ENCODE measurements at regions not wholly inside any gene's neighbourhood (a gene's known extent, or its start where the extent isn't known, plus 50 kb on each side); places are given as distances from the start of the nearest gene placed in this dataset.

GRCh38 chr10:93198401-93199131 lies 124.9 kb downstream of the CYP26A1 start (continued):
- TF ChIP-seq, protein P1, sequence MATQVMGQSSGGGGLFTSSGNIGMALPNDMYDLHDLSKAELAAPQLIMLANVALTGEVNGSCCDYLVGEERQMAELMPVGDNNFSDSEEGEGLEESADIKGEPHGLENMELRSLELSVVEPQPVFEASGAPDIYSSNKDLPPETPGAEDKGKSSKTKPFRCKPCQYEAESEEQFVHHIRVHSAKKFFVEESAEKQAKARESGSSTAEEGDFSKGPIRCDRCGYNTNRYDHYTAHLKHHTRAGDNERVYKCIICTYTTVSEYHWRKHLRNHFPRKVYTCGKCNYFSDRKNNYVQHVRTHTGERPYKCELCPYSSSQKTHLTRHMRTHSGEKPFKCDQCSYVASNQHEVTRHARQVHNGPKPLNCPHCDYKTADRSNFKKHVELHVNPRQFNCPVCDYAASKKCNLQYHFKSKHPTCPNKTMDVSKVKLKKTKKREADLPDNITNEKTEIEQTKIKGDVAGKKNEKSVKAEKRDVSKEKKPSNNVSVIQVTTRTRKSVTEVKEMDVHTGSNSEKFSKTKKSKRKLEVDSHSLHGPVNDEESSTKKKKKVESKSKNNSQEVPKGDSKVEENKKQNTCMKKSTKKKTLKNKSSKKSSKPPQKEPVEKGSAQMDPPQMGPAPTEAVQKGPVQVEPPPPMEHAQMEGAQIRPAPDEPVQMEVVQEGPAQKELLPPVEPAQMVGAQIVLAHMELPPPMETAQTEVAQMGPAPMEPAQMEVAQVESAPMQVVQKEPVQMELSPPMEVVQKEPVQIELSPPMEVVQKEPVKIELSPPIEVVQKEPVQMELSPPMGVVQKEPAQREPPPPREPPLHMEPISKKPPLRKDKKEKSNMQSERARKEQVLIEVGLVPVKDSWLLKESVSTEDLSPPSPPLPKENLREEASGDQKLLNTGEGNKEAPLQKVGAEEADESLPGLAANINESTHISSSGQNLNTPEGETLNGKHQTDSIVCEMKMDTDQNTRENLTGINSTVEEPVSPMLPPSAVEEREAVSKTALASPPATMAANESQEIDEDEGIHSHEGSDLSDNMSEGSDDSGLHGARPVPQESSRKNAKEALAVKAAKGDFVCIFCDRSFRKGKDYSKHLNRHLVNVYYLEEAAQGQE (IDR thresholded peaks at IDR 0.05; ENCODE audit: low read depth, low read length), result no peak
- TF ChIP-seq, protein P2, sequence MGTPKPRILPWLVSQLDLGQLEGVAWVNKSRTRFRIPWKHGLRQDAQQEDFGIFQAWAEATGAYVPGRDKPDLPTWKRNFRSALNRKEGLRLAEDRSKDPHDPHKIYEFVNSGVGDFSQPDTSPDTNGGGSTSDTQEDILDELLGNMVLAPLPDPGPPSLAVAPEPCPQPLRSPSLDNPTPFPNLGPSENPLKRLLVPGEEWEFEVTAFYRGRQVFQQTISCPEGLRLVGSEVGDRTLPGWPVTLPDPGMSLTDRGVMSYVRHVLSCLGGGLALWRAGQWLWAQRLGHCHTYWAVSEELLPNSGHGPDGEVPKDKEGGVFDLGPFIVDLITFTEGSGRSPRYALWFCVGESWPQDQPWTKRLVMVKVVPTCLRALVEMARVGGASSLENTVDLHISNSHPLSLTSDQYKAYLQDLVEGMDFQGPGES (IDR thresholded peaks at IDR 0.05; ENCODE audit: low read depth, low read length), result no peak
- TF ChIP-seq EP300 (IDR thresholded peaks at IDR 0.05; ENCODE audit: borderline replicate concordance in 1 of 2, low read depth in 1 of 2, low read length in 1 of 2) (no peak), FOXM1 (IDR thresholded peaks at IDR 0.05; ENCODE audit: low read depth) (no peak), EZH2phosphoT487 (IDR thresholded peaks at IDR 0.05; ENCODE audit: borderline replicate concordance, low read depth) (no peak), ELF1 (IDR thresholded peaks at IDR 0.05) (no peak)
- TF ChIP-seq, protein P3, sequence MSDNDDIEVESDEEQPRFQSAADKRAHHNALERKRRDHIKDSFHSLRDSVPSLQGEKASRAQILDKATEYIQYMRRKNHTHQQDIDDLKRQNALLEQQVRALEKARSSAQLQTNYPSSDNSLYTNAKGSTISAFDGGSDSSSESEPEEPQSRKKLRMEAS (IDR thresholded peaks at IDR 0.05; ENCODE audit: low read depth), result no peak

GRCh38 chr10:93199191-93199751 lies 125.6 kb downstream of the CYP26A1 start:
- no peaks in the 10 kb centered on the region for H3K9me3 ChIP-seq
- H3K4me2 ChIP-seq, result no peak overlapping the region
- no peaks in the 10 kb centered on the region for H3K36me3 ChIP-seq (replicated peaks in 1 of 2; ENCODE audit: control insufficient read depth in 1 of 2, insufficient read depth in 2 of 2, low read length in 1 of 2)
- peaks cover 0 to 6% of the 10 kb centered on the region in 2 experiments; a peak in 1 of 4 replicates for H3K4me1 ChIP-seq (ENCODE audit: control insufficient read depth in 1 of 2, insufficient read depth in 2 of 2, low read depth in 1 of 2, low read length in 1 of 2)
- no peak overlapping the region for H3K4me3 ChIP-seq (ENCODE audit: low read depth in 2 of 2, low read length in 1 of 2)
- WGBS (ENCODE audit: low lambda C conversion rate), result 50% methylated on average over 11 of the region's 11 CpGs
- no peak for DNase-seq
- H2AFZ ChIP-seq (ENCODE audit: low read depth), result peak overlapping the region; percentile 1; the same call in 1 of the 2 replicates
- no peak overlapping the region for H3K9ac ChIP-seq
- no peaks in the 10 kb centered on the region for H3K79me2 ChIP-seq (ENCODE audit: insufficient read depth)
- no peaks in the 10 kb centered on the region for H3K27me3 ChIP-seq (ENCODE audit: insufficient read depth)
- ChIA-PET CTCF (interaction anchor here (1.7 kb wide), 1 partner anchor 9 kb away, joined by 5 read pairs; no protein-coding TSS in a partner anchor), POLR2A (no interaction called here)
- H3F3A ChIP-seq (replicated peaks; ENCODE audit: insufficient read depth), result no peaks in the 10 kb centered on the region
- H3K27ac ChIP-seq (ENCODE audit: low read depth in 2 of 2, low read length in 1 of 2), result no peak overlapping the region
- H4K20me1 ChIP-seq (ENCODE audit: insufficient read depth), result no peaks in the 10 kb centered on the region
- no peak for TF ChIP-seq RCOR1 (IDR thresholded peaks at IDR 0.05; ENCODE audit: low read length)
- no peak for TF ChIP-seq GABPA (IDR thresholded peaks at IDR 0.05; ENCODE audit: low read depth)
- TF ChIP-seq RAD21 (IDR thresholded peaks at IDR 0.05; ENCODE audit: low read length), result no peak
- TF ChIP-seq POLR2AphosphoS5 (IDR thresholded peaks at IDR 0.05; ENCODE audit: low read depth, low read length), result no peak
- TF ChIP-seq FOXJ3 (CRISPR knock-in tag; IDR thresholded peaks at IDR 0.05), result no peak
- no peak for TF ChIP-seq GATA2 (CRISPR knock-in tag; IDR thresholded peaks at IDR 0.05)
- TF ChIP-seq SMC3 (IDR thresholded peaks at IDR 0.05; ENCODE audit: low read depth, low read length), result no peak
- no peak for TF ChIP-seq JUND (IDR thresholded peaks at IDR 0.05)
- no peak for TF ChIP-seq USF1 (IDR thresholded peaks at IDR 0.05; ENCODE audit: borderline replicate concordance, low read depth)
- no peak for TF ChIP-seq EZH2phosphoT487 (IDR thresholded peaks at IDR 0.05; ENCODE audit: borderline replicate concordance, low read depth)
- no peak for TF ChIP-seq TAF1 (IDR thresholded peaks at IDR 0.05; ENCODE audit: borderline replicate concordance, low read depth, low read length)
- TF ChIP-seq MEF2A (IDR thresholded peaks at IDR 0.05; ENCODE audit: borderline replicate concordance, low read depth), result no peak
- no peak for TF ChIP-seq CHD2 (IDR thresholded peaks at IDR 0.05; ENCODE audit: low read length, partially characterized antibody)
- H3K9me2 ChIP-seq, result no peaks in the 10 kb centered on the region
